Skeletal muscle tissue (tissue), 3 donors: ENCODE measurements at regions not wholly inside any gene's neighbourhood (a gene's known extent, or its start where the extent isn't known, plus 50 kb on each side); places are given as distances from the start of the nearest gene placed in this dataset.

ENCODE experiments used
- H3K27ac ChIP-seq: one replicate; pipeline ENCODE4 v1.7.0; 2013; ENCODE audit warnings: mild to moderate bottlenecking, low read depth, low read length, inconsistent platforms
- H3K27me3 ChIP-seq, 3 donors: one replicate each; pipeline ENCODE4 v1.7.0; 2013; ENCODE audit warnings: low read length in 3 of 3; ENCODE audit not compliant: control insufficient read depth in 3 of 3, insufficient read depth in 3 of 3
- H3K36me3 ChIP-seq, 3 donors: one replicate each; pipeline ENCODE4 v1.7.0; 2013; ENCODE audit warnings: low read length in 3 of 3; ENCODE audit not compliant: control insufficient read depth in 3 of 3, insufficient read depth in 3 of 3
- H3K4me1 ChIP-seq, 3 donors: one replicate each; pipeline ENCODE4 v1.7.0; 2013; ENCODE audit warnings: low read length in 3 of 3, mild to moderate bottlenecking in 3 of 3; ENCODE audit not compliant: control insufficient read depth in 3 of 3, insufficient read depth in 3 of 3
- H3K4me3 ChIP-seq, 3 donors: one replicate each; pipeline ENCODE4 v1.7.0; 2013; ENCODE audit warnings: low read length in 3 of 3
- H3K9ac ChIP-seq, 3 donors: one replicate each; pipeline ENCODE4 v1.7.0; 2013; ENCODE audit warnings: low read length in 3 of 3, mild to moderate bottlenecking in 3 of 3, moderate library complexity in 2 of 3, low read depth in 1 of 3
- H3K9me3 ChIP-seq, 3 donors: one replicate each; pipeline ENCODE4 v1.7.0; 2013; ENCODE audit warnings: low read length in 3 of 3; ENCODE audit not compliant: control insufficient read depth in 3 of 3
- donor health status: Osteomylitis.

DNA sequence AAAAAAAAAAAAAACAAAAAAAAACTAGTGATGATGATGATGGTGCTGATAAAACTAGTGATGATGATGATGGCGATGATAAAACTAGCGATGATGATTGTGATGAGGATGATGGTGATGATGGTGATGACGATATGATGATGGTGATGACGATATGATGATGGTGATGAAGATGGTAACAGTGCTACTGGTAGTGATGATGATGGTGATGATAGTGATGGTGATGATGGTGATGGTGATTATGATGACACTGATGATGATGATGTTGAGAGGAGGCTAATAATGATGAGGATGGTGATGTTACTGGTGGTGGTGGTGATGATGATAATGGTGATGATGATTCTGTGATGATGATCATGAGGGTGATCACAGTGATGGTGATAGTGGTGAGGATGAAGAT is 345.5 kb upstream of the CDH4 start:
- Histone ChIP-seq H3K4me1 (no peaks in the 10 kb centered on the region), H3K4me3 (no peak overlapping the region), H3K9ac (no peak overlapping the region), H3K27me3 (no peaks in the 10 kb centered on the region), H3K36me3 (no peaks in the 10 kb centered on the region), H3K27ac (no peak overlapping the region), H3K9me3 (no peaks in the 10 kb centered on the region)

DNA sequence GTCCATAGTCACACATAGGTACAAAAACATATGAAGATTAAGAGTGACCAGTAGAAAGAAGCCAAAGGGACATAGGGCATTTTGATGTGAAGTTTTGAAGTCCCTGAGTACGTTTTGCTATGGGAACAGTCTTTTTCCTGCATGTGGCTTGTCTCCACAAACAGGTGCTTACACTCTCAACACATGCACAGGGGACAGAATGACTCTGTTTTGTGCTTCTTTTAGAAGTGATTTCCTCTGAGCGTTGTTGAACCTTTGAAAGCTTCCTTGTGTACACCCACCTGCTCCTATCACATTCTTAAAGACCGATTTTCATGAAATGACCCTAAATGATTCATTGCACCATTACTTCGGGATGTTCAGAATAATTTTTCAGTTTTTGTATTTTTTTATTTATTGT is 338.8 kb upstream of the CDH4 start:
- Histone ChIP-seq H3K4me3 (no peak overlapping the region), H3K4me1 (no peaks in the 10 kb centered on the region), H3K27me3 (no peaks in the 10 kb centered on the region), H3K27ac (no peak overlapping the region), H3K36me3 (no peaks in the 10 kb centered on the region), H3K9me3 (no peaks in the 10 kb centered on the region), H3K9ac (no peak overlapping the region)

DNA sequence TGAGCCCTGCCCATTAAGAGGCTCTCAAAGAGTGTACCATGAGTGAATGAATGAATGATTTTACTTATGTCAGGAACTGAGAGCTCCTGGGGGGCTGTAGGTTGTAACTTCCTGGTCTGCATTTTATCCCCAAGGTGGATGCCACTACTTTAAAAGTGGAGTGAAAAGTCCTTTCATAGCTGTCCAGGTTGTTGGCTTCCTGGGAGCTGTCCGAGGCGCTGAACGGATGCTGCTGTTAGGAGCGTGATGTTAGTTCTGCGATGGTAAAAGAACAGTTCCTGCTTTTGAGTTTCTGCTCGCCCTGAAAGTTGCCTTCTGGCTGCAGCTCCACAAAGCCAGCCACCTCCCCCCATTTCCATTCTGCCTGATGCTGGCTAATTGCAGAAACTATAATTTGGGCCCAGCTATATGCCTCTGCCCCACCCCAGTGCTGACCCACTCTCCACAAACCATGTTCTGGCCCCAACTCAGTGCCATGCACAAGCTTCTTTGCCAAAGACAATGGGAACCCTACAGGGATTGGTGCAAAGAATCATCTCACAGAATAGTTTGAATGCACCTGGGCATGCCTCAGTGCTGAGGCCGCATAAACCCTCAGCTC is 330.9 kb upstream of the CDH4 start:
- Histone ChIP-seq H3K9ac (no peak overlapping the region), H3K27ac (no peak overlapping the region), H3K4me1 (no peaks in the 10 kb centered on the region), H3K9me3 (no peaks in the 10 kb centered on the region), H3K27me3 (peaks cover 0 to 6% (median 3%) of the 10 kb centered on the region in 3 donors), H3K4me3 (no peak overlapping the region), H3K36me3 (no peaks in the 10 kb centered on the region)

DNA sequence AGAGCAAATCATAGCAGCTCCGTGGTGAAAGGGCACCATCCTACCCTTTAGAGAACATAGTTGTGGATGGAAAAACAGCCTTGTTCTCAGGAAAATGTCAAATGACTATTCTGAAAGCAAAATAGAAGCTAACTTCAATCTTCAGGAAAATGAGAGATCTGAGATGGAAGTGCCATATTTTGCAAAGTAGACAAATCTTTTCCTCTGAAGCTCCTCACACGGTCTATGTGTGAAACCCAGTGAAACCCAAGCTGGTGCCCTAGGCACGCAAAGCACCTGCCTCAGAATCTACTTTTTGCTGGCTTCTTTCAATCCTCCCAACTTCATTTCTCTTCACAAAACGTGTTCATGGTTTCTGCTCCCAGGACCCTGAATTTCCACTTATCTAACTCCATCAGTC is 325.2 kb upstream of the CDH4 start:
- no peaks in the 10 kb centered on the region for H3K4me1 ChIP-seq
- H3K9ac ChIP-seq, result no peak overlapping the region
- peaks cover 0 to 10% (median 3%) of the 10 kb centered on the region in 3 donors for H3K27me3 ChIP-seq
- H3K4me3 ChIP-seq, result no peak overlapping the region
- no peak overlapping the region for H3K27ac ChIP-seq
- H3K36me3 ChIP-seq, result no peaks in the 10 kb centered on the region
- H3K9me3 ChIP-seq, result no peaks in the 10 kb centered on the region

DNA sequence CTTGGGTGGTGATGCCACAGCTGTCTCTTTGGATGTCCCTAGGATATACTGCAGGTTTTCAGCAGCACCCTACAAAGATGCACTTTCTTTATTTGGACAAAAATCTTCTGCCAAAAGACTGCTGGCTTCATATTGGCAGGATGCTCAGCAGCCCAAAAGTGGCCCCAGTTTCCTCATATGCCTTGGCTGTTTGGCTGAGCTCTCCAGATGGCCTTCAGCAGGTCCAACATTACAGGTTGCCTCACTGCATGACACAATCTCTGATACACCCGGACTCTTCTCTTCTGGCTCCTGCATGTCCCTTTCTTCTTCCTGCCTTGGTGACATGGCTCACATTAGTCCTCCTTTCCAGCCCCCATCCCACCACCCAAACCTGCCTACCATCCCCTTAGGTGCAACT is 323.7 kb upstream of the CDH4 start:
- Histone ChIP-seq H3K4me1 (no peaks in the 10 kb centered on the region), H3K27me3 (peaks cover 0 to 10% (median 0%) of the 10 kb centered on the region in 3 donors), H3K36me3 (no peaks in the 10 kb centered on the region), H3K27ac (no peak overlapping the region), H3K9me3 (no peaks in the 10 kb centered on the region), H3K9ac (no peak overlapping the region), H3K4me3 (no peak overlapping the region)

DNA sequence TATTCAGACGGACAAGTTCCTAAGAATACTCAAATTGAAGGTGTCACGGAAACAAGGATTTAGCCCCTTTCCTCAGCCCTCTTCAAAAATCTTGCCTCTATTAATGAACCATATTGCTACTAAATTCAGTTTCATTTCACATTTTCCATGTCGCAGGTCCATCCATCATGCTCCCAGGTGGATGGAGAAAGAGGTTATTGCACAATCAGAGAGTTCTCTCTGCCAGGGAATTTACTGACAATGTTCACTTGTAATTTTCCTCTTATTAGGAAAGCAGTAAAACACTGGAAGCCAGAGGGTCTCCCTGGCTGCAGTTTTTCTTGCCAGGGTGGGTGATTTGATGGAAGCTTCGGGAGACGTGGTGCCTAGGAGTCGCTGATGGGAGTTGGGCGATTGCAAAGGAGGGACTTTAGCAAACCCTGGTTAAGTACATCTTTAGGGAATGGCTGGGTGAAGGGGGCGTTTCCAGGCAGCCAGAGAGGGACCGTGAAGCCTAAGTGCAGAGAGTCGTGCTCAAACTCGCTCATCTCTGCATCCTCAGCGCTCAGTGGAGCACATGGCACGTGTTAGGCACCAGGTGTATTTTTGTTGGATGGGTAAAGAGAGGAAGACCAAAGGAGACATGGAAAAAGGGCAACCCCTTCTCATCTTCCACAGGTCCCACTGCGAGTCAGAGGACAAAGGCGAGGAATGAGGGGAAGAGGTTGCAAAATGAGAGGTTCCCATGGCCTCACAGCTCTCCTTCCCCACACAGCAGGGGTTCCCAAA is 321.9 kb upstream of the CDH4 start:
- Histone ChIP-seq H3K36me3 (no peaks in the 10 kb centered on the region), H3K4me1 (no peaks in the 10 kb centered on the region), H3K9ac (no peak overlapping the region), H3K27me3 (peaks cover 0 to 10% (median 0%) of the 10 kb centered on the region in 3 donors), H3K4me3 (no peak overlapping the region), H3K9me3 (no peaks in the 10 kb centered on the region), H3K27ac (no peak overlapping the region)

DNA sequence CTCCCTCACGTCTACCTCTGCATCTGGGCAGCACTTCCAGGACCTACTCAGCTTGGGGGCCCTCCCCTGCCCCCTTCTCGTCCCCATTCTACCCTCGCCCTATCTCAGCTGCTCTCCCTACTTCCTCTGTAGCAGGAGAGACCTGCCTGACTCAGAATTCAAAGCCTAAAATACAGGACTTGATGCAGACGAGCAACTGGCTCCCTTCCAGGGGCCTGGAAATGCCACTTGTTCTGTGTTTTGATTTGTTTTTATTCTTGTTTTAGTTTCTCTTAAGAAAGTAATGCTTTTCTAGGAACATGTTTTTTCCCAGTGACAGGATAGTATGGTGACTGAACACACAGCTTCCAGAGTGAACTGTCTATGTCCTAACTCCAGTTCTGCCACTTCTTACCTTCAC is 320.4 kb upstream of the CDH4 start:
- Histone ChIP-seq H3K27me3 (peaks cover 0 to 10% (median 0%) of the 10 kb centered on the region in 3 donors), H3K4me1 (no peaks in the 10 kb centered on the region), H3K9me3 (no peaks in the 10 kb centered on the region), H3K27ac (no peak overlapping the region), H3K9ac (no peak overlapping the region), H3K4me3 (no peak overlapping the region), H3K36me3 (no peaks in the 10 kb centered on the region)

DNA sequence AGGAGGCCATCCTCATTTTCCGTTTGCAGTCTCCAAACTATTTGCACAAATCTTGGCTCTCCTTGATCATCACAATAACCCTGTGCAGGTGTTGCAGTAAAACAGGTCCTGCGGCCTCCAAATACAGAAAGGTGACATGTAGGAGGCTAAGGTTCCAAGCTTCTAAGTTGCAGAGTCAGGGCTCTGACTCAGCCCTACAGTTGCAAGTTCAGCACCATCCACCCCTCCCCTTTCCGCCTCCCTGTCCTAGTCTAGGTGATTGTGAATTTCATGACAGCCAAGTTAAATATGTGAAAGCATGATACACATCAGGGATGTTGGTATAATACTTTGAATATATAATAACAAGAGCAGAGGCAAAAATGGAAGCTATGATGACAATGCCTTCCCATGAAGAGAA is 317.3 kb upstream of the CDH4 start:
- H3K9me3 ChIP-seq, result no peaks in the 10 kb centered on the region
- no peak overlapping the region for H3K27ac ChIP-seq
- peaks cover 0 to 10% (median 0%) of the 10 kb centered on the region in 3 donors for H3K27me3 ChIP-seq
- no peaks in the 10 kb centered on the region for H3K36me3 ChIP-seq
- H3K4me1 ChIP-seq, result no peaks in the 10 kb centered on the region
- no peak overlapping the region for H3K9ac ChIP-seq
- no peak overlapping the region for H3K4me3 ChIP-seq

DNA sequence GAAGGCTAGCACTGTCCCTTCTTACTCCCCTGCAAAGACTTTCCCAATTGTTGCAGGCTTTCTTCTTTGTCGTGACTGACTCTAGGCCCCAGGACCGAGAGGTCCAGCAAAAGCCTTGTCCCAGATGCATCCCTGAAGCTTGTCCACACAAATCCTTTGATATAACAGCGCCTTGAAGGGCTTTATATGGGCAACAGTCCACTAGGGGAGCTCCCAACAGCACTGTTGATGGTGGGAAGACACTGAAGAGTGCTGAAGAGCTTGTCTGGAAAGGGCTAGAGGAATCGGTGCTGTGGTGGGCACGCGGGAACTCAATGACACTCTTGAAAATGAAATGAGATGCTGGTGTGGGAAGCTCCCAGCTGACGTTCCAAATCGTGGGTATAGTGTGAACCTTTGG is 316.1 kb upstream of the CDH4 start:
- H3K9me3 ChIP-seq, result no peaks in the 10 kb centered on the region
- H3K4me3 ChIP-seq, result no peak overlapping the region
- peaks cover 0 to 6% (median 0%) of the 10 kb centered on the region in 3 donors for H3K27me3 ChIP-seq
- H3K4me1 ChIP-seq, result no peaks in the 10 kb centered on the region
- H3K27ac ChIP-seq, result no peak overlapping the region
- H3K9ac ChIP-seq, result no peak overlapping the region
- H3K36me3 ChIP-seq, result no peaks in the 10 kb centered on the region

DNA sequence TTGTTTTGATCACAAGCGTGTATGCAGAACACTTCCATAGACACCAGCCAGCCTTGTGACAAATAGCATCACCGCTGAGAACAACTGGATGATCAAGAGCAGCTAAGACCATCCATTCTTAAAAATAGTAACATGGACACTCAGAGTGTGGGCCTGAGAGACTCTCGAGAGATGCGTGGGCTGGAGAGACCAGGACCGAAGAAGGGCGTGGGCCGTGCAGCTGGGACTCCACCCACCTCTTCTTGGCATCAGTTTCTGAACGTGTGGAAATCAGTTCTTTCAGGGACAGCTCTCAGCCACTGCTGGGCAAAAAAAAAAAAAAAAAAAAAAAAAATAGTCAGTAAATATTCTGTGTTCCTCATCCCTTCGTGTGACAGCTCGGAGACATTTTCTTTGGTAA is 314.5 kb upstream of the CDH4 start:
- no peaks in the 10 kb centered on the region for H3K4me1 ChIP-seq
- no peaks in the 10 kb centered on the region for H3K9me3 ChIP-seq
- no peak overlapping the region for H3K9ac ChIP-seq
- H3K4me3 ChIP-seq, result no peak overlapping the region
- no peak overlapping the region for H3K27ac ChIP-seq
- H3K27me3 ChIP-seq, result no peaks in the 10 kb centered on the region
- H3K36me3 ChIP-seq, result no peaks in the 10 kb centered on the region
